Body of pancreas (tissue), 4 donors: ENCODE measurements at regions not wholly inside any gene's neighbourhood (a gene's known extent, or its start where the extent isn't known, plus 50 kb on each side); places are given as distances from the start of the nearest gene placed in this dataset.

Experiments
- CTCF ChIP-seq, 7 experiments: fragments of 450-650 bp in 4 of 7; fragments of 200-600 bp in 3 of 7; sonication (generic) in 3 of 7; IDR thresholded peaks; one replicate each; pipeline ENCODE4 v1.5.1; 2016 to 2019; ENCODE audit warnings: antibody characterized with exemption in 7 of 7
- POLR2A ChIP-seq, 3 donors: fragments of 450-650 bp; IDR thresholded peaks; one replicate each; pipeline ENCODE4 v1.6.1; 2016; ENCODE audit warnings: antibody characterized with exemption in 3 of 3, mild to moderate bottlenecking in 2 of 3

- no peak for TF ChIP-seq CTCF (IDR thresholded peaks at IDR 0.05)
- no peak for TF ChIP-seq POLR2A (IDR thresholded peaks at IDR 0.05)
Observed at GRCh38 chr10:128727114-128727513, 600.9 kb upstream of the MKI67 start.
